Type B pancreatic cell (in vitro differentiated cells): ENCODE measurements at regions not wholly inside any gene's neighbourhood (a gene's known extent, or its start where the extent isn't known, plus 50 kb on each side); places are given as distances from the start of the nearest gene placed in this dataset.

Source experiments
- DNase-seq: peaks from one replicate; pipeline ENCODE4 v3.0.0; 2021; ENCODE audit warnings: mixed read lengths; ENCODE audit not compliant: unreplicated experiment; ENCODE audit errors: extremely low spot score
- H3K27ac Mint-ChIP-seq: 2 replicates; pipeline ENCODE4 v1.8.0; 2021; ENCODE audit warnings: mild to moderate bottlenecking, mixed read lengths
- H3K27me3 Mint-ChIP-seq: 2 replicates; pipeline ENCODE4 v1.8.0; 2021; ENCODE audit warnings: mixed read lengths
- H3K36me3 Mint-ChIP-seq: 2 replicates; pipeline ENCODE4 v1.8.0; 2021; ENCODE audit warnings: mixed read lengths
- H3K4me1 Mint-ChIP-seq: one replicate; pipeline ENCODE4 v1.8.0; 2021; ENCODE audit warnings: mixed read lengths; ENCODE audit not compliant: unreplicated experiment
- H3K4me3 Mint-ChIP-seq: 2 replicates; pipeline ENCODE4 v1.8.0; 2021; ENCODE audit warnings: mild to moderate bottlenecking, mixed read lengths
- H3K9me3 Mint-ChIP-seq: 2 replicates; pipeline ENCODE4 v1.8.0; 2021; ENCODE audit warnings: mixed read lengths
- CTCF ChIP-seq: fragments of 200-600 bp; sonication (generic); conservative IDR thresholded peaks from 2 replicates; pipeline ENCODE4 v1.5.0; 2021; ENCODE audit warnings: antibody characterized with exemption, mild to moderate bottlenecking

DNA sequence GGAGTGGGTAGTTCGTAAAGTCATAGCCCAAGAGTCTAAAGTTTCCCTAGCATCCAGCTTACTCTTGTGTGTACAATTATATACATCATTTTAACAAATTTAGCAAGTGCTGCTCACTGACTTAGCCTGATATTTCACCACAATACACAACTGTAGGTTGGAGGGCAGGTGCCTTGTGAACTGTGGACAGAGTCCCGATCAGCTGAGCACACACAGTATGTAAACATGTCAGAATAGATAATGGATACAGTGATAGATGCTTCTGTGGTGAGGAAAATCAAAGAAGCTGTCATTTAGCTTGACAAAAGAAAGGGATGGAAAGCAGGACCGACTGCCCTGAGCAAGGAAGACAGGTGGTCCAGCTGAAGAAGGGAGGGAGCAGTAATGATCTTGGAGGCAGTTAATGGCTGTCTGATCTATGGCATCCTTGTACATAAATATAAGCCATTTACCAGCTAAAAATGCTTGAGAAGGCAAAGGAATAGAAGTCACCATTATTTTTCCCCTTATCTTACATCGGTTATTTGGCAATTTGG, 372.8 kb upstream of the UBE2E3 start:
- Mint-ChIP-seq H3K9me3 (no peaks in the 10 kb centered on the region), H3K4me1 (peaks cover 4% of the 10 kb centered on the region), H3K36me3 (no peaks in the 10 kb centered on the region), H3K27me3 (peaks cover 10% of the 10 kb centered on the region), H3K27ac (no peak overlapping the region), H3K4me3 (peak overlapping the region; percentile 38)
- TF ChIP-seq CTCF, result no peak
- no peak for DNase-seq

GRCh38 chr2:180604077-180604476, 376.3 kb upstream of the UBE2E3 start:
- Mint-ChIP-seq H3K36me3 (no peaks in the 10 kb centered on the region), H3K27ac (no peak overlapping the region), H3K4me3 (no peak overlapping the region), H3K27me3 (peaks cover 10% of the 10 kb centered on the region), H3K4me1 (peaks cover 4% of the 10 kb centered on the region), H3K9me3 (no peaks in the 10 kb centered on the region)
- no peak for DNase-seq
- peak; percentile 55 for TF ChIP-seq CTCF

DNA sequence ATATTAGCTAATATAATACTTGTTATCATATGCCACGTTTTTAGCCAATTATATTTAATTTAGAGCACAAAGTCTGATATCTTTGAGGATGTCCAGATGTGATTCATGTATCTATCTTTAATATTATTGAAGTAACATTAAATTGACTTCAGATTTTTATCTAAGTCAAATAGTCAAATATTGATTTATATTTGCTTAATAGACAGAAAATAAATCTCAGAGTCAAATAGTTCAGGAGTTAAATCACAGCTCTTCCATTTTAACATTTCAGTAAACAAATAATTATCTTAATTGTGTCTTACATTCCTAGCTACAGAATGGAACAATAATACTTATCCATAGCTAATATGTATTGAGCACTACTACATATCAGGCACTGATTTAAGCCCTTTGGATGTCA, 379.4 kb upstream of the UBE2E3 start:
- no peaks in the 10 kb centered on the region for H3K9me3 Mint-ChIP-seq

GRCh38 chr2:180599804-180600203, 380.6 kb upstream of the UBE2E3 start:
- no peak overlapping the region for H3K27ac Mint-ChIP-seq
- TF ChIP-seq CTCF, result no peak
- H3K9me3 Mint-ChIP-seq, result no peaks in the 10 kb centered on the region
- H3K4me3 Mint-ChIP-seq, result no peak overlapping the region
- H3K36me3 Mint-ChIP-seq, result no peaks in the 10 kb centered on the region
- H3K4me1 Mint-ChIP-seq, result no peaks in the 10 kb centered on the region
- peaks cover 7% of the 10 kb centered on the region for H3K27me3 Mint-ChIP-seq
- DNase-seq, result no peak

More for the DNA sequence above, 379.4 kb upstream of the UBE2E3 start:
- H3K36me3 Mint-ChIP-seq, result no peaks in the 10 kb centered on the region
- no peak for DNase-seq
- H3K27ac Mint-ChIP-seq, result no peak overlapping the region
- H3K4me3 Mint-ChIP-seq, result no peak overlapping the region
- TF ChIP-seq CTCF, result no peak
- H3K4me1 Mint-ChIP-seq, result no peaks in the 10 kb centered on the region
- H3K27me3 Mint-ChIP-seq, result peaks cover 7% of the 10 kb centered on the region

DNA sequence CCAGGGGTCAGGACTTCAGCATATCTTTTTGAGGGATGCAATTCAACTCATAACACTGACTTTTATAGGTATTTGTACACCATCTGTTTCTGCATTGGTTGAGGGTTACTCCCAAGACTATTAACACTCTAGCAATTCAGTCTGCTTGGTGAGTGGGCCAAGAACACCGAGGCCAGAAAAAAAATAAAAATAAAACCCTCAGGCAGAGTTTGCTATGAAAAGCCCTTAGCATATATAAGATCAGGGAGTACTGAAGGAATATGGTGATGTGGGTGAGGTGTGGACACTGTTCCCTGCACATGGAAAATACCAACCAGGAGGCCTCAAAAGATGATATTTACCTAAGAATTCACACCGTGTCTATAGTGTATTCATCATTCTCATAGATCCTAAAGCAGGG, 383.2 kb upstream of the UBE2E3 start:
- H3K4me3 Mint-ChIP-seq, result no peak overlapping the region
- DNase-seq, result no peak
- no peaks in the 10 kb centered on the region for H3K9me3 Mint-ChIP-seq
- H3K27ac Mint-ChIP-seq, result no peak overlapping the region
- TF ChIP-seq CTCF, result no peak
- no peaks in the 10 kb centered on the region for H3K4me1 Mint-ChIP-seq
- H3K27me3 Mint-ChIP-seq, result peaks cover 4% of the 10 kb centered on the region
- H3K36me3 Mint-ChIP-seq, result no peaks in the 10 kb centered on the region

GRCh38 chr2:180596453-180596852, 384.0 kb upstream of the UBE2E3 start:
- Mint-ChIP-seq H3K36me3 (no peaks in the 10 kb centered on the region), H3K9me3 (no peaks in the 10 kb centered on the region), H3K27ac (no peak overlapping the region), H3K27me3 (peaks cover 4% of the 10 kb centered on the region), H3K4me3 (no peak overlapping the region), H3K4me1 (no peaks in the 10 kb centered on the region)
- DNase-seq, result no peak
- no peak for TF ChIP-seq CTCF
